ENCODE measurements at regions not wholly inside any gene's neighbourhood (a gene's known extent, or its start where the extent isn't known, plus 50 kb on each side); places are given as distances from the start of the nearest gene placed in this dataset.

GRCh38 chr5:67381236-67381880 is 184.8 kb upstream of the CD180 start:
- no peak for DNase-seq

GRCh38 chr5:67380431-67380830 is 183.8 kb upstream of the CD180 start:
- DNase-seq: no peak

GRCh38 chr5:67379753-67380152 is 183.2 kb upstream of the CD180 start:
- DNase-seq: no peak

GRCh38 chr5:67378256-67378655 is 181.7 kb upstream of the CD180 start:
- no peak for DNase-seq

GRCh38 chr5:67377631-67378030 is 181.0 kb upstream of the CD180 start:
- no peak for DNase-seq

- DNase-seq: no peak
Measured at GRCh38 chr5:67375606-67376005, 179.0 kb upstream of the CD180 start.

- no peak for DNase-seq
Measured at GRCh38 chr5:67374378-67374777, 177.8 kb upstream of the CD180 start.

GRCh38 chr5:67373518-67373917 is 176.9 kb upstream of the CD180 start:
- DNase-seq: no peak

- DNase-seq: no peak
Measured at GRCh38 chr5:67372887-67373286, 176.3 kb upstream of the CD180 start.

GRCh38 chr5:67371924-67372323 is 175.3 kb upstream of the CD180 start:
- no peak for DNase-seq

GRCh38 chr5:67366691-67367395 is 170.2 kb upstream of the CD180 start:
- no peak for DNase-seq

GRCh38 chr5:67366276-67366675 is 169.7 kb upstream of the CD180 start:
- DNase-seq: no peak

- no peak for DNase-seq
Measured at GRCh38 chr5:67364381-67364970, 167.9 kb upstream of the CD180 start.

- DNase-seq: no peak
Measured at GRCh38 chr5:67363963-67364362, 167.4 kb upstream of the CD180 start.

- DNase-seq: no peak
Measured at GRCh38 chr5:67363180-67363709, 166.6 kb upstream of the CD180 start.

- DNase-seq: no peak
Measured at GRCh38 chr5:67361932-67362729, 165.5 kb upstream of the CD180 start.

- DNase-seq: no peak
Measured at GRCh38 chr5:67360047-67360446, 163.4 kb upstream of the CD180 start.

GRCh38 chr5:67358186-67358585 is 161.6 kb upstream of the CD180 start:
- DNase-seq: no peak

GRCh38 chr5:67355120-67355713 is 158.6 kb upstream of the CD180 start:
- DNase-seq: no peak

- no peak for DNase-seq
Measured at GRCh38 chr5:67353500-67354450, 157.2 kb upstream of the CD180 start.

- DNase-seq: no peak
Measured at GRCh38 chr5:67350618-67351201, 154.1 kb upstream of the CD180 start.
